CD4-positive, CD25-positive, alpha-beta regulatory T cell (primary cell): ENCODE measurements at regions not wholly inside any gene's neighbourhood (a gene's known extent, or its start where the extent isn't known, plus 50 kb on each side); places are given as distances from the start of the nearest gene placed in this dataset.
A peak's percentile ranks its signal among the peaks of the same experiment; 100 is the strongest.

Experiments used
- ATAC-seq, 2 donors: fragments of 150-1000 bp; cut with Tn5 transposase; one replicate each; pipeline ENCODE4 v1.10.0; 2021; ENCODE audit warnings: low read depth in 2 of 2, moderate number of reproducible peaks in 2 of 2, moderate library complexity in 1 of 2
- DNase-seq, 3 donors: peaks; one replicate each; pipeline versions ENCODE4 v3.0.0 to v3.0.0-alpha.2; 2012 to 2022; ENCODE audit warnings: mixed read lengths in 1 of 3
- H3K27ac ChIP-seq: one replicate; pipeline ENCODE4 v1.7.0; 2013; ENCODE audit warnings: mild to moderate bottlenecking, low read length; ENCODE audit not compliant: insufficient read depth, poor library complexity, severe bottlenecking
- H3K27me3 ChIP-seq: one replicate; pipeline ENCODE4 v1.7.0; 2013; ENCODE audit warnings: low read length; ENCODE audit not compliant: control insufficient read depth, insufficient read depth
- H3K36me3 ChIP-seq: one replicate; pipeline ENCODE4 v1.7.0; 2013; ENCODE audit warnings: mild to moderate bottlenecking, low read length, moderate library complexity; ENCODE audit not compliant: control insufficient read depth, insufficient read depth
- H3K4me1 ChIP-seq: 2 replicates; pipeline ENCODE4 v1.7.0; 2013; ENCODE audit warnings: mild to moderate bottlenecking, low read length; ENCODE audit not compliant: insufficient read depth, control insufficient read depth, poor library complexity, severe bottlenecking
- H3K4me3 ChIP-seq: one replicate; pipeline ENCODE4 v1.7.0; 2013; ENCODE audit warnings: low read depth, mild to moderate bottlenecking, low read length, moderate library complexity
- H3K9me3 ChIP-seq, 2 experiments: 1 replicate in 1 of 2; 2 replicates in 1 of 2; pipeline ENCODE4 v1.7.0; 2013; ENCODE audit warnings: low read length in 2 of 2, mild to moderate bottlenecking in 1 of 2, moderate library complexity in 1 of 2; ENCODE audit not compliant: control insufficient read depth in 2 of 2
- H3K27ac Mint-ChIP-seq, 3 donors: one replicate each; pipeline ENCODE4 v1.8.0; 2020 to 2022; ENCODE audit warnings: mild to moderate bottlenecking in 3 of 3, mixed read lengths in 3 of 3, moderate library complexity in 2 of 3
- H3K27me3 Mint-ChIP-seq: one replicate; pipeline ENCODE4 v1.8.0; 2022; ENCODE audit warnings: mild to moderate bottlenecking, mixed read lengths
- H3K36me3 Mint-ChIP-seq: one replicate; pipeline ENCODE4 v1.8.0; 2020; ENCODE audit warnings: mixed read lengths
- H3K4me1 Mint-ChIP-seq, 4 donors: one replicate each; pipeline ENCODE4 v1.8.0; 2020 to 2022; ENCODE audit warnings: mixed read lengths in 4 of 4, mild to moderate bottlenecking in 1 of 4
- H3K4me3 Mint-ChIP-seq, 4 donors: one replicate each; pipeline ENCODE4 v1.8.0; 2020 to 2022; ENCODE audit warnings: mild to moderate bottlenecking in 4 of 4, mixed read lengths in 4 of 4, moderate library complexity in 3 of 4
- H3K9me3 Mint-ChIP-seq, 7 donors: one replicate each; pipeline ENCODE4 v1.8.0; 2020 to 2022; ENCODE audit warnings: mixed read lengths in 7 of 7, mild to moderate bottlenecking in 3 of 7, moderate library complexity in 2 of 7

DNA sequence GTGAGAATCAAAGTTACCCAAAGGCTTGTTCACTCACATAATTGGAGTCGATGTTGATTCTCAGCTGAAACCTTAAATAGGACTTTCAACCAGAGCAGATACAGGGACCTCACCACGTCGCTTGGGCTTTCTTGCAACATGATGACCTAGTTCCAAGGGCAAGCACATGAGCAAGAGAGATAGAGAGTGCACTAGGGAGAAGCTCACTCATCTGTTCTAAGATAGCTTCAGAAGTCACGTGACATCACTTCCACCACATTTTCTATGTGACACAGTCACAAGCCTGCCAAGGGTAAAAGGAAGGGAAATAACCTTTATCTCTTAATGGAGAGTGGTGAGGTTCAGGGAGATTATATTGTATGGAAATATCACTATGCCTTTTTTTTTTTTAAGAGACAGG is 470.1 kb upstream of the PLXNA2 start:
- no peaks in the 10 kb centered on the region for H3K4me1 ChIP-seq
- Mint-ChIP-seq H3K36me3 (no peaks in the 10 kb centered on the region), H3K27ac (no peak overlapping the region), H3K9me3 (peaks cover 0 to 4% (median 0%) of the 10 kb centered on the region in 7 donors), H3K4me3 (no peak overlapping the region), H3K4me1 (no peaks in the 10 kb centered on the region), H3K27me3 (no peaks in the 10 kb centered on the region)
- no peaks in the 10 kb centered on the region for H3K27me3 ChIP-seq
- ATAC-seq = no peak
- no peak overlapping the region for H3K4me3 ChIP-seq
- H3K27ac ChIP-seq = no peak overlapping the region
- no peaks in the 10 kb centered on the region for H3K9me3 ChIP-seq
- DNase-seq = no peak
- H3K36me3 ChIP-seq = no peaks in the 10 kb centered on the region

DNA sequence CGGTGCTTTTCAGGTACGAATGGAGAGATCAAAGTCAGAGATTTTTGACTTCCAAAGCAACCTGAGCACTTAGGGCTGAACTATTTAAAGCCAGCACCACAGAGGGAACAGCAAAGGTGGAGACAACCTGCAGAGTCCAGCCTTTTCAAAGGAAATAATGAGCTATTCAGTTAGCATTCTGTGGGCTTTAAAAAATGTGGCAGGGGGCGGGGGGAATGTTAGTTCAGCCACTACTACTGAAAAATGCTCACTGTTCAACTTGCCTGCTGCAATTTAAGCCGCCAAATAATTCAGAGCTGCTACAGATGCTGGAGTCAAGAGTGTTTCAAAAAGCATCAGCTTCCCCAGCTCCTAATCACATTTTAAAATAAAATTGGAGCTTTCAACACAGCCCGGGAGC is 473.3 kb upstream of the PLXNA2 start:
- Histone ChIP-seq H3K4me1 (no peaks in the 10 kb centered on the region), H3K4me3 (no peak overlapping the region), H3K36me3 (no peaks in the 10 kb centered on the region), H3K27me3 (no peaks in the 10 kb centered on the region), H3K27ac (no peak overlapping the region), H3K9me3 (peaks cover 3 to 8% of the 10 kb centered on the region in 2 experiments)
- Mint-ChIP-seq H3K27me3 (no peaks in the 10 kb centered on the region), H3K4me3 (no peak overlapping the region), H3K4me1 (no peaks in the 10 kb centered on the region), H3K27ac (no peak overlapping the region), H3K9me3 (peaks cover 0 to 23% (median 11%) of the 10 kb centered on the region in 7 donors), H3K36me3 (no peaks in the 10 kb centered on the region)
- DNase-seq (no peak), ATAC-seq (no peak)

DNA sequence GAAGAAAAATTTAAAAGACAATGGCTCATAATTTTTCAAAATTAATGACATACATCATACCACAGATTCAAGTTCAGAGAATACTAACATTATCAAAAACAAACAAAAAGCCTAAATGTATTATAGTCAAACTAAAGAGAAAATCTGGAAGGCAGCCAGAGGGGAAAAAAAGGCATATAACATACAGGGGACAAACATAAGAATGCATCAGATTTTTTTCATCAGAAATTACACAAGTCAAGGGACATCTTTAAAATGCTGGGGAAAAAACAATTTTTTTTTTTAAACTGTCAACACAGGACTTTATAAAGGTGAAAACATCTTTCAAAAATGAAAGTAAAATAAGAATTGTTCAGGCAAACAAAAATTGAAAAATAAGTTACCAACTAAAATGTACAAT is 478.4 kb upstream of the PLXNA2 start:
- H3K4me3 Mint-ChIP-seq = no peak overlapping the region
- H3K27me3 Mint-ChIP-seq = no peaks in the 10 kb centered on the region

DNA sequence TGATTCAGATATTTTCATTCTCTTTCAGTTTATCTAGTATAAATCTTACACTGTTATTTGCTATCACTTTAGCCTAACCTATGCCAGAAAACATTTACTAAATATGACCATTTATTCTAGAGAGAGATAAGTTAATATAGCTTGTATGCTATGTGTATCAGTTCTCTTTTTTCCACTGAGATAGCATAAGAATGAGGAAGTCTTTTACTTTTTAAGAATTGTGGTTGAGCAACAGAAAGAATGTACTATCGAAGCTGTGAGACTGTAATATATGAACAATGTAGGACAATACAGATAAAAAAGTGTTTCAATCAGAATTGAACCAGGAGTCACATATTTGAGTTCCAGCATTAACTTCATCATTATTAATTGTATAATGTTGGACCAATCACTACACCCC is 479.9 kb upstream of the PLXNA2 start:
- H3K4me1 Mint-ChIP-seq = no peaks in the 10 kb centered on the region
- ATAC-seq (no peak), DNase-seq (no peak)
- no peaks in the 10 kb centered on the region for H3K27me3 Mint-ChIP-seq
- H3K27me3 ChIP-seq = no peaks in the 10 kb centered on the region
- peaks cover 3 to 33% (median 16%) of the 10 kb centered on the region in 7 donors for H3K9me3 Mint-ChIP-seq
- H3K4me3 Mint-ChIP-seq = no peak overlapping the region
- no peaks in the 10 kb centered on the region for H3K36me3 ChIP-seq
- H3K36me3 Mint-ChIP-seq = no peaks in the 10 kb centered on the region
- no peaks in the 10 kb centered on the region for H3K4me1 ChIP-seq
- H3K27ac ChIP-seq = no peak overlapping the region
- H3K27ac Mint-ChIP-seq = no peak overlapping the region
- no peak overlapping the region for H3K4me3 ChIP-seq
- peaks cover 8 to 14% of the 10 kb centered on the region in 2 experiments for H3K9me3 ChIP-seq

More for the DNA sequence above, 478.4 kb upstream of the PLXNA2 start:
- no peaks in the 10 kb centered on the region for H3K27me3 ChIP-seq
- no peaks in the 10 kb centered on the region for H3K4me1 Mint-ChIP-seq
- no peak for ATAC-seq
- DNase-seq = no peak
- H3K9me3 Mint-ChIP-seq = peaks cover 3 to 35% (median 16%) of the 10 kb centered on the region in 7 donors
- peaks cover 8 to 14% of the 10 kb centered on the region in 2 experiments for H3K9me3 ChIP-seq
- no peaks in the 10 kb centered on the region for H3K36me3 ChIP-seq
- no peak overlapping the region for H3K27ac ChIP-seq
- no peaks in the 10 kb centered on the region for H3K4me1 ChIP-seq
- H3K36me3 Mint-ChIP-seq = no peaks in the 10 kb centered on the region
- no peak overlapping the region for H3K27ac Mint-ChIP-seq
- no peak overlapping the region for H3K4me3 ChIP-seq

DNA sequence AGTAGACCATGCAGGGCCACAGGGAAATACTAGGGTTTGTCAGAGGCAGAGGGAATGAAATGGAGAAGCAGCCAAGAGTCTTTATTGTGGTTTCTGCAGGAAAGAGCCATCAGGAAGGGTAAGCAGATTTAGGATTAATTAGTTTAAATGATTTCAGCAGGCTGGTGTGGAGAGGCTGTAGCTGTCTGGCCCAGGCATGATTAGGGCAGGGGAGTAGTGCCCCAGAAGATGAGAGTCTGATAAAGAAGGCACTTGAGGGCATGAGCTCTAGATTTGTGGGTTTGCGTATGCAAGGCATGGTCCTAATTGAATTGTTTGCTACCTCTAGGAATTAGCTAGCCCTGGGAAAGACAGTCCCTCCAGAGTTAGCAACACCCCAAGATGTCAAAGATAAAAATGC is 484.6 kb upstream of the PLXNA2 start:
- Mint-ChIP-seq H3K9me3 (peaks cover 0 to 4% (median 3%) of the 10 kb centered on the region in 7 donors), H3K36me3 (no peaks in the 10 kb centered on the region), H3K27me3 (peaks cover 6% of the 10 kb centered on the region), H3K4me3 (no peak overlapping the region), H3K27ac (no peak overlapping the region), H3K4me1 (no peaks in the 10 kb centered on the region)
- no peaks in the 10 kb centered on the region for H3K9me3 ChIP-seq
- DNase-seq = no peak
- H3K4me3 ChIP-seq = no peak overlapping the region
- H3K36me3 ChIP-seq = no peaks in the 10 kb centered on the region
- ATAC-seq = no peak
- H3K27me3 ChIP-seq = no peaks in the 10 kb centered on the region
- H3K4me1 ChIP-seq = no peaks in the 10 kb centered on the region
- no peak overlapping the region for H3K27ac ChIP-seq

DNA sequence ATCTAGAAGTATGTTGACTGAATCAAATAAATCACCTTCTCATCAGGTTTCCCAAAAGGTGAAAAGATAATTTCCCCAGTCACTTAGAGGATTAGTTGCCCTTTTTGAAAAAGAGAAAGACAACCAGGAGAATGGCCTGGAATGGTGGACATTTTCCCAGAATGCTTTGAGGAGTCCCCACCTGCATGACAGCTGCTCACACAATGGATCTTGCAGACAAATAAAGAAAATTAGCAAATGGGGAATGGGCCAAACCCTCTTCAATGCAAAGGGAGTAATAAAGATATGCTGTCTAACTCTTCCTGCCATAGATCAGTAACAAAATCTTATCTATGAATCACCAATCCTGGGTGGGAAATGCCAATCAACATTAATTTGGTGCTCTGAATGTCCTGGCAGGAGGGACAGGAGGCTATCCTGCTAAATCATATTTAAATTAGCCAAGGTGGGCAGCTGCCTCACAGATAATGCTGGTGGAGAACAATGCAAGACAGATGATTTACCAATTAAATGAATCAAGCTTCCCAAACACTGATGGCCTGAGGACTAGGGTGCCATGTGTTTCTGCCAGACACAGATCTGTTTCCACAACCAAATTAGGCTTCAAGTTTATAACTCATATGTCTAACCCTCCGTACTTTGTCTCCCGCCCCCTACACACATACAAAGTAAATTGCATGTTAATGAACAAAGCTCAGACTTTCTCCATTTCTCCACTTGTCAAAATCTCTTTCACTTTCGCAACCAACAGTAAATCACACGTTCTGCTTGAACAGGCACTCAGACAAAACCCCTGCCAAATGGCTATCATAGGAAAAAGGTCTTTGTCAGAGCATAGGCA is 488.0 kb upstream of the PLXNA2 start:
- Histone ChIP-seq H3K9me3 (no peaks in the 10 kb centered on the region), H3K27ac (no peak overlapping the region), H3K27me3 (no peaks in the 10 kb centered on the region), H3K4me1 (no peaks in the 10 kb centered on the region), H3K36me3 (no peaks in the 10 kb centered on the region), H3K4me3 (no peak overlapping the region)
- peak in 1 of 3 donors; percentile 0 for DNase-seq
- H3K36me3 Mint-ChIP-seq = no peaks in the 10 kb centered on the region
- no peak for ATAC-seq
- no peaks in the 10 kb centered on the region for H3K4me1 Mint-ChIP-seq
- no peak overlapping the region for H3K27ac Mint-ChIP-seq
- H3K4me3 Mint-ChIP-seq = peak overlapping the region in 1 of 4 donors; percentile 12
- H3K9me3 Mint-ChIP-seq = peaks cover 0 to 7% (median 1%) of the 10 kb centered on the region in 7 donors
- peaks cover 6% of the 10 kb centered on the region for H3K27me3 Mint-ChIP-seq

DNA sequence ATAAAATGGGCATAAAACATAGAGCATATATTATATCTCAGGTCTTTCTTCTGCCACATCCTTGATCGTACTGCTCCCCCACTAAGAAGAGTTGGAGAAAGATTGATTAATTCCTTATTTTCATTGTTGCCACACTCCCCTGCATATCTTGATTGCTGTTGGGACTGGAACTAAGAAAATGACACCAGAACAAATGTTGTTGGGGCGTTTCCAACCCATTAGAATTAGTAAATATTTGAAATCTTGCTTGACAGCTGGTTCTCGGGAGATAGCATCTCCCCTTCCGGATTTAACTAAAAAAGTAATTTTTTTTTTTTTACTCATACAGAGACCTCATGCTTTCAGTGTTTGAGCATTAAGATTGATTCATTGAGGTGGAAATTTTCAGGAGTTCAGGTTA is 493.0 kb upstream of the PLXNA2 start:
- no peak for ATAC-seq
- H3K4me1 ChIP-seq = no peaks in the 10 kb centered on the region
- Mint-ChIP-seq H3K4me1 (no peaks in the 10 kb centered on the region), H3K4me3 (no peak overlapping the region), H3K27me3 (no peaks in the 10 kb centered on the region), H3K27ac (no peak overlapping the region), H3K36me3 (no peaks in the 10 kb centered on the region), H3K9me3 (peaks cover 0 to 9% (median 3%) of the 10 kb centered on the region in 7 donors)
- H3K27ac ChIP-seq = no peak overlapping the region
- no peaks in the 10 kb centered on the region for H3K9me3 ChIP-seq
- DNase-seq = no peak
- no peaks in the 10 kb centered on the region for H3K36me3 ChIP-seq
- no peak overlapping the region for H3K4me3 ChIP-seq
- no peaks in the 10 kb centered on the region for H3K27me3 ChIP-seq

DNA sequence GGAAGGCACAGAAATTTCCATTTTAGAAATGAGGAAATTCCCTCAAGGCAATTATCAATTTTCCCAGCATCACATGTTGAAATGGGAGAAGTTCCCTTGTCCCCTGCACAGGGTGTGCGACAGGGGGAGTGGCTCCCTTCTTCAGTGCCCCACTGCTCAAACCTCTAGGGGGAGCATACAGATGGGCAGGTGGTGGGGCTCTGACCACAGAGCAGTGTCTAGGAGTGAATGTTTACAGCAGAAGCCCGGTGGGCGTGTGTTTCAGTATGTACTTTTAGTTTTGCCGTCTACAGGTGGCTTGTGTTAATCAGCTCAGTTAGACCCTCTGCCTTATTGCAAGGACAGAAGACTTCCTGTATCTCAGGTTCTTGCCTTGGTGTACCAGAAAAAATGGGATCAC is 493.7 kb upstream of the PLXNA2 start:
- H3K36me3 Mint-ChIP-seq = no peaks in the 10 kb centered on the region
- H3K27me3 Mint-ChIP-seq = no peaks in the 10 kb centered on the region
- Histone ChIP-seq H3K9me3 (no peaks in the 10 kb centered on the region), H3K36me3 (no peaks in the 10 kb centered on the region), H3K4me1 (no peaks in the 10 kb centered on the region), H3K4me3 (no peak overlapping the region), H3K27ac (no peak overlapping the region), H3K27me3 (no peaks in the 10 kb centered on the region)
- DNase-seq = no peak
- H3K9me3 Mint-ChIP-seq = peaks cover 0 to 9% (median 2%) of the 10 kb centered on the region in 7 donors
- no peak overlapping the region for H3K27ac Mint-ChIP-seq
- no peak overlapping the region for H3K4me3 Mint-ChIP-seq
- H3K4me1 Mint-ChIP-seq = no peaks in the 10 kb centered on the region
- ATAC-seq = no peak
